ENCODE measurements at regions not wholly inside any gene's neighbourhood (a gene's known extent, or its start where the extent isn't known, plus 50 kb on each side); places are given as distances from the start of the nearest gene placed in this dataset.

GRCh38 chr15:87755226-87755625, 501.3 kb downstream of the NTRK3 start:
- no peak for TF ChIP-seq CTCF (IDR thresholded peaks at IDR 0.05; ENCODE audit: low read depth, low read length)
- in situ Hi-C loops (cut with HindIII; ENCODE audit: low sequenced_read_pairs), result no loop called here
- no peak overlapping the region for H3K4me3 ChIP-seq (ENCODE audit: low read depth, low read length)
- DNase-seq (ENCODE audit: low read depth, low spot score), result no peak

GRCh38 chr15:87753539-87753938, 503.0 kb downstream of the NTRK3 start:
- DNase-seq (ENCODE audit: low read depth, low spot score), result no peak
- in situ Hi-C loops (cut with HindIII; ENCODE audit: low sequenced_read_pairs), result no loop called here
- no peak overlapping the region for H3K4me3 ChIP-seq (ENCODE audit: low read depth, low read length)
- no peak for TF ChIP-seq CTCF (IDR thresholded peaks at IDR 0.05; ENCODE audit: low read depth, low read length)

- TF ChIP-seq CTCF (IDR thresholded peaks at IDR 0.05; ENCODE audit: low read depth, low read length), result no peak
- DNase-seq (ENCODE audit: low read depth, low spot score), result peak; percentile 89
- in situ Hi-C loops (cut with HindIII; ENCODE audit: low sequenced_read_pairs), result no loop called here
- H3K4me3 ChIP-seq (ENCODE audit: low read depth, low read length), result no peak overlapping the region
Measured at GRCh38 chr15:87752250-87752951, 504.1 kb downstream of the NTRK3 start.

GRCh38 chr15:87748483-87748882, 508.1 kb downstream of the NTRK3 start:
- H3K4me3 ChIP-seq (ENCODE audit: low read depth, low read length), result no peak overlapping the region
- in situ Hi-C loops (cut with HindIII; ENCODE audit: low sequenced_read_pairs), result no loop called here
- TF ChIP-seq CTCF (IDR thresholded peaks at IDR 0.05; ENCODE audit: low read depth, low read length), result no peak
- no peak for DNase-seq (ENCODE audit: low read depth, low spot score)

GRCh38 chr15:87747087-87747486, 509.5 kb downstream of the NTRK3 start:
- TF ChIP-seq CTCF (IDR thresholded peaks at IDR 0.05; ENCODE audit: low read depth, low read length), result no peak
- H3K4me3 ChIP-seq (ENCODE audit: low read depth, low read length), result no peak overlapping the region
- DNase-seq (ENCODE audit: low read depth, low spot score), result no peak
- in situ Hi-C loops (cut with HindIII; ENCODE audit: low sequenced_read_pairs), result no loop called here

- no peak for DNase-seq (ENCODE audit: low read depth, low spot score)
- no peak overlapping the region for H3K4me3 ChIP-seq (ENCODE audit: low read depth, low read length)
- in situ Hi-C loops (cut with HindIII; ENCODE audit: low sequenced_read_pairs), result no loop called here
- no peak for TF ChIP-seq CTCF (IDR thresholded peaks at IDR 0.05; ENCODE audit: low read depth, low read length)
Measured at GRCh38 chr15:87746333-87746732, 510.2 kb downstream of the NTRK3 start.

Measured in astrocyte of the spinal cord (primary cell).